Neuronal stem cell (in vitro differentiated cells): ENCODE measurements at regions not wholly inside any gene's neighbourhood (a gene's known extent, or its start where the extent isn't known, plus 50 kb on each side); places are given as distances from the start of the nearest gene placed in this dataset.

Experiments
- DNase-seq: peaks from one replicate; pipeline ENCODE4 v3.0.0-alpha.2; 2013; ENCODE audit warnings: low spot score
- H2AFZ ChIP-seq: one replicate; pipeline ENCODE4 v1.6.1; 2013; ENCODE audit warnings: mild to moderate bottlenecking, low read length, inconsistent platforms
- H2AK5ac ChIP-seq: 2 replicates; pipeline ENCODE4 v1.6.1; 2013; ENCODE audit warnings: low read depth, mild to moderate bottlenecking, inconsistent platforms, low read length, moderate library complexity, mixed read lengths
- H2BK120ac ChIP-seq: 2 replicates; pipeline ENCODE4 v1.6.1; 2013; ENCODE audit warnings: low read depth, mild to moderate bottlenecking, inconsistent platforms, low read length, moderate library complexity, mixed read lengths
- H2BK12ac ChIP-seq: one replicate; pipeline ENCODE4 v1.6.1; 2013; ENCODE audit warnings: low read length, inconsistent platforms
- H2BK15ac ChIP-seq: 2 replicates; pipeline ENCODE4 v1.6.1; 2013; ENCODE audit warnings: mild to moderate bottlenecking, low read length, inconsistent platforms, mixed read lengths
- H2BK5ac ChIP-seq: one replicate; pipeline ENCODE4 v1.6.1; 2013; ENCODE audit warnings: inconsistent platforms, mild to moderate bottlenecking, low read length, moderate library complexity
- H3K14ac ChIP-seq: one replicate; pipeline ENCODE4 v1.6.1; 2013; ENCODE audit warnings: low read length, inconsistent platforms
- H3K18ac ChIP-seq: 2 replicates; pipeline ENCODE4 v1.6.1; 2013; ENCODE audit warnings: low read length, inconsistent platforms
- H3K23ac ChIP-seq: 2 replicates; pipeline ENCODE4 v1.6.1; 2013; ENCODE audit warnings: low read depth, mild to moderate bottlenecking, mixed read lengths, low read length, inconsistent platforms; ENCODE audit not compliant: poor library complexity
- H3K27ac ChIP-seq: replicated peaks from 3 replicates; pipeline ENCODE4 v1.5.1; 2013; ENCODE audit warnings: low read length, inconsistent platforms
- H3K27me3 ChIP-seq, 3 experiments: 2 replicates each; pipeline ENCODE4 v1.6.1; 2013; ENCODE audit warnings: low read length in 3 of 3, mild to moderate bottlenecking in 2 of 3, inconsistent platforms in 1 of 3, low read depth in 1 of 3, mixed read lengths in 1 of 3, moderate library complexity in 1 of 3; ENCODE audit not compliant: control insufficient read depth in 3 of 3, insufficient read depth in 3 of 3
- H3K36me3 ChIP-seq, 2 donors: replicated peaks in 1 of 2; 2 replicates each; pipeline ENCODE4 v1.6.1; 2013; ENCODE audit warnings: low read length in 2 of 2; ENCODE audit not compliant: control insufficient read depth in 2 of 2, insufficient read depth in 2 of 2
- H3K4ac ChIP-seq: 2 replicates; pipeline ENCODE4 v1.6.1; 2013; ENCODE audit warnings: inconsistent platforms, mild to moderate bottlenecking, low read length, moderate library complexity
- H3K4me1 ChIP-seq, 2 donors: 1 replicate in 1 of 2; 2 replicates in 1 of 2; pipeline ENCODE4 v1.6.1; 2013; ENCODE audit warnings: low read length in 2 of 2, low read depth in 1 of 2; ENCODE audit not compliant: control insufficient read depth in 2 of 2, insufficient read depth in 1 of 2
- H3K4me2 ChIP-seq: one replicate; pipeline ENCODE4 v1.6.1; 2013; ENCODE audit warnings: mild to moderate bottlenecking, low read length, inconsistent platforms; ENCODE audit not compliant: insufficient read depth, poor library complexity, severe bottlenecking
- H3K4me3 ChIP-seq, 2 donors: 2 replicates each; pipeline ENCODE4 v1.5.1; 2013; ENCODE audit warnings: low read length in 2 of 2, mild to moderate bottlenecking in 2 of 2, inconsistent platforms in 1 of 2, moderate library complexity in 1 of 2
- H3K79me1 ChIP-seq: one replicate; pipeline ENCODE4 v1.6.1; 2013; ENCODE audit warnings: low read depth, mild to moderate bottlenecking, inconsistent platforms, low read length, moderate library complexity
- H3K9ac ChIP-seq: one replicate; pipeline ENCODE4 v1.6.1; 2013; ENCODE audit warnings: mild to moderate bottlenecking, low read depth, low read length, inconsistent platforms; ENCODE audit not compliant: poor library complexity
- H3K9me3 ChIP-seq, 2 donors: replicated peaks in 1 of 2; 2 replicates each; pipeline versions ENCODE3 to v1.6.1; 2013; ENCODE audit warnings: low read length in 2 of 2, mild to moderate bottlenecking in 2 of 2, inconsistent platforms in 1 of 2, low read depth in 1 of 2, mixed read lengths in 1 of 2, moderate library complexity in 1 of 2; ENCODE audit not compliant: control insufficient read depth in 2 of 2, insufficient read depth in 1 of 2
- H4K8ac ChIP-seq: one replicate; pipeline ENCODE4 v1.6.1; 2013; ENCODE audit warnings: low read depth, mild to moderate bottlenecking, inconsistent platforms, low read length, moderate library complexity
- H4K91ac ChIP-seq: one replicate; pipeline ENCODE4 v1.6.1; 2013; ENCODE audit warnings: low read length, low read depth, mild to moderate bottlenecking, inconsistent platforms; ENCODE audit not compliant: poor library complexity
- WGBS, 2 donors: extraction: QIAGEN DNeasy Blood & Tissue Kit; methylation state at CpG; one replicate each; pipeline ENCODE4 v1.1.7; 2013; ENCODE audit warnings: missing lambda C conversion rate in 2 of 2, mixed read lengths in 1 of 2; ENCODE audit not compliant: insufficient read length in 2 of 2, insufficient replicate concordance in 1 of 2; ENCODE audit errors: extremely low coverage in 2 of 2; 5-methylcytosine and 5-hydroxymethylcytosine counted together

DNA sequence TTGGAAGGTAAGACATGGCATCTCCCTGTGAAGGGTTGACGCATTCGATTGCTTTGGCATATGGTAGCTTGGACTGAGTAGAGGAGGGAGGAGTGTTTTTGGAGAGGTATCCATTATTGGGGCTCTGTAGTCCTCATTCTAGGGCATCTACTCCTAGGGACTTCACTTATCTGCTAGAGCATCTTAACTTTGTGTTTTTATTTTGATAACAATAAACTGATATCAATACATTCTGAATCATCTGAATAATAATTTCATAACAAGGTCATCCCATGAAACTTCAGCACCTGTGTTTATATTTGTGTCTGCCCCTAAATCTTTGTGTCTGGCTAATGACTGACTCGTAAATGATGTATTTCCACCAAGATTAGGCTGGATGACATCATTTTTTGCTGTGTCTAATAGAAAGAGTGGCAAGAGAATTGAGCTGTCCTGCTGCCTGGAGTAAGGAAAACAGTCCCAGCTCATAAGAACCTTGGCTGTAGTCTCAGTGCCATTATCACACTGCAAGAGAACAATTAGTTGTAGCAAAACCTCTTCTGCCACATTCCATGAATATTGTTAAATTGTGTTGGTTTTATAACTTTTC is 288.5 kb downstream of the PRL start:
- no peak for DNase-seq
- H4K91ac ChIP-seq, result no peak overlapping the region
- no peak overlapping the region for H2BK120ac ChIP-seq
- H3K4me3 ChIP-seq, result no peak overlapping the region
- no CpG with 5 or more reads among the region's 3 CpGs for WGBS, 2 donors
- peaks cover 0 to 2% of the 10 kb centered on the region in 2 donors for H3K36me3 ChIP-seq
- no peak overlapping the region for H2AFZ ChIP-seq
- no peak overlapping the region for H2AK5ac ChIP-seq
- H3K9me3 ChIP-seq, result peaks cover 0 to 10% of the 10 kb centered on the region in 2 donors
- H3K4me2 ChIP-seq, result no peak overlapping the region
- H3K9ac ChIP-seq, result no peak overlapping the region
- H3K18ac ChIP-seq, result no peak overlapping the region
- no peak overlapping the region for H4K8ac ChIP-seq
- H2BK12ac ChIP-seq, result no peak overlapping the region
- H3K23ac ChIP-seq, result no peak overlapping the region
- H2BK15ac ChIP-seq, result no peak overlapping the region
- H2BK5ac ChIP-seq, result no peak overlapping the region
- H3K4me1 ChIP-seq, result peaks cover 0 to 2% of the 10 kb centered on the region in 2 donors
- H3K27ac ChIP-seq, result no peak overlapping the region
- no peak overlapping the region for H3K14ac ChIP-seq
- no peaks in the 10 kb centered on the region for H3K79me1 ChIP-seq
- peaks cover 0 to 2% (median 0%) of the 10 kb centered on the region in 3 experiments for H3K27me3 ChIP-seq
- H3K4ac ChIP-seq, result no peak overlapping the region

DNA sequence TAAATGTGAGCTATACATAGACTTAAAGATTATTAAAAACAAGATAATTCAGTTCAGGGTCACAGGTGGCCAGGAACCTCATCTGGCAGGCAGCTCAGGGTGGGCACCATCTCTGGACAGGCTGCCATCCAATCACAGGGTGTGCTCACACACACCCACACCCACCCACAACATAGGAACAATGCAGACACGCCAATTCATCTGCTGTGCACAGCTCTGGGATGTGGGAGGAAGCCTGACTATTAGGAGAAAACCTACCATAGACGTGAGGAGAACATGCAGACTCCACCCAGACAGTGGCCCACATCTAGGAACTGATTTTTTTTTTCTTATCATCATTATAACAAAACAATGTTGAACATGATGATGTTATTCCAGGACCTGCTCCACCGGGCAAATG is 286.7 kb downstream of the PRL start:
- H4K91ac ChIP-seq, result no peak overlapping the region
- H3K23ac ChIP-seq, result no peak overlapping the region
- H3K79me1 ChIP-seq, result no peaks in the 10 kb centered on the region
- peaks cover 2 to 10% of the 10 kb centered on the region in 2 donors for H3K9me3 ChIP-seq
- H3K4ac ChIP-seq, result no peak overlapping the region
- WGBS, 2 donors, result no CpG with 5 or more reads among the region's 3 CpGs
- H3K9ac ChIP-seq, result no peak overlapping the region
- H3K4me3 ChIP-seq, result no peak overlapping the region
- H3K27me3 ChIP-seq, result peaks cover 0 to 2% (median 0%) of the 10 kb centered on the region in 3 experiments
- H3K4me1 ChIP-seq, result peaks cover 0 to 2% of the 10 kb centered on the region in 2 donors
- no peak overlapping the region for H2BK120ac ChIP-seq
- H3K4me2 ChIP-seq, result no peak overlapping the region
- H4K8ac ChIP-seq, result no peak overlapping the region
- no peak overlapping the region for H3K27ac ChIP-seq
- H2BK12ac ChIP-seq, result no peak overlapping the region
- H2BK5ac ChIP-seq, result peak overlapping the region; percentile 48
- H2AFZ ChIP-seq, result no peak overlapping the region
- peaks cover 0 to 2% of the 10 kb centered on the region in 2 donors for H3K36me3 ChIP-seq
- H3K14ac ChIP-seq, result no peak overlapping the region
- no peak overlapping the region for H2AK5ac ChIP-seq
- H3K18ac ChIP-seq, result peak overlapping the region; percentile 44
- DNase-seq, result no peak
- H2BK15ac ChIP-seq, result no peak overlapping the region

- Histone ChIP-seq H3K4me1 (peaks cover 0 to 2% of the 10 kb centered on the region in 2 donors), H3K79me1 (no peaks in the 10 kb centered on the region), H3K4ac (no peak overlapping the region), H3K9ac (no peak overlapping the region), H3K9me3 (peaks cover 0 to 5% of the 10 kb centered on the region in 2 donors), H2BK120ac (no peak overlapping the region), H3K27ac (no peak overlapping the region), H2AFZ (no peak overlapping the region), H3K36me3 (peaks cover 0 to 2% of the 10 kb centered on the region in 2 donors), H2BK5ac (no peak overlapping the region), H2BK15ac (no peak overlapping the region), H3K18ac (no peak overlapping the region), H2BK12ac (no peak overlapping the region), H4K8ac (no peak overlapping the region), H4K91ac (no peak overlapping the region), H3K27me3 (no peaks in the 10 kb centered on the region), H3K14ac (no peak overlapping the region), H3K23ac (no peak overlapping the region), H2AK5ac (no peak overlapping the region), H3K4me3 (no peak overlapping the region), H3K4me2 (no peak overlapping the region)
- no peak for DNase-seq
- WGBS, 2 donors, result no CpG with 5 or more reads among the region's 7 CpGs
Measured at GRCh38 chr6:22015216-22015615, 281.6 kb downstream of the PRL start.

- H2AK5ac ChIP-seq, result no peak overlapping the region
- H3K79me1 ChIP-seq, result no peaks in the 10 kb centered on the region
- peaks cover 0 to 2% of the 10 kb centered on the region in 2 donors for H3K4me1 ChIP-seq
- H3K23ac ChIP-seq, result no peak overlapping the region
- H4K91ac ChIP-seq, result no peak overlapping the region
- peak overlapping the region; percentile 19 for H3K18ac ChIP-seq
- H2BK5ac ChIP-seq, result no peak overlapping the region
- no peak overlapping the region for H4K8ac ChIP-seq
- H3K4me2 ChIP-seq, result no peak overlapping the region
- no peak overlapping the region for H2BK12ac ChIP-seq
- H2BK120ac ChIP-seq, result no peak overlapping the region
- H2BK15ac ChIP-seq, result no peak overlapping the region
- H3K9me3 ChIP-seq, result peaks cover under 1 to 5% of the 10 kb centered on the region in 2 donors
- WGBS, 2 donors, result no CpG with 5 or more reads among the region's 5 CpGs
- H3K27me3 ChIP-seq, result no peaks in the 10 kb centered on the region
- H2AFZ ChIP-seq, result no peak overlapping the region
- H3K36me3 ChIP-seq, result peaks cover 0 to 9% of the 10 kb centered on the region in 2 donors
- no peak overlapping the region for H3K4ac ChIP-seq
- no peak overlapping the region for H3K14ac ChIP-seq
- no peak overlapping the region for H3K27ac ChIP-seq
- no peak overlapping the region for H3K9ac ChIP-seq
- no peak for DNase-seq
- H3K4me3 ChIP-seq, result peak overlapping the region in 1 of 2 donors; percentile 30
Measured at GRCh38 chr6:22015944-22016343, 280.9 kb downstream of the PRL start.
